ENCODE measurements at regions not wholly inside any gene's neighbourhood (a gene's known extent, or its start where the extent isn't known, plus 50 kb on each side); places are given as distances from the start of the nearest gene placed in this dataset.

GRCh38 chr1:76715474-76715873 lies 151.8 kb upstream of the ST6GALNAC5 start:
- TF ChIP-seq EZH2 (IDR thresholded peaks at IDR 0.05): no peak
- no peak for TF ChIP-seq CTCF (IDR thresholded peaks at IDR 0.05)
- no peak for TF ChIP-seq EZH2phosphoT487 (IDR thresholded peaks at IDR 0.05)
